AG09309 (cell line): ENCODE measurements at regions not wholly inside any gene's neighbourhood (a gene's known extent, or its start where the extent isn't known, plus 50 kb on each side); places are given as distances from the start of the nearest gene placed in this dataset.
"Not testable (repeated sequence)": the region's sequence is repeated elsewhere in the genome, so short reads cannot be mapped to it uniquely, and the experiment has no call there.

Experiments used
- DNase-seq: peaks from one replicate; pipeline ENCODE4 v3.0.0-alpha.2; 2010; ENCODE audit warnings: low read depth
- H3K4me3 ChIP-seq: 2 replicates; pipeline ENCODE4 v1.5.1; 2011; ENCODE audit warnings: mild to moderate bottlenecking, low read depth, low read length, moderate library complexity; ENCODE audit not compliant: control insufficient read depth
- TF ChIP-seq, protein P1 (sequence below): IDR thresholded peaks from 2 replicates; pipeline ENCODE4 v1.5.1; 2011; ENCODE audit warnings: mild to moderate bottlenecking, low read depth, low read length, inconsistent platforms; ENCODE audit not compliant: insufficient read depth, control insufficient read depth; ENCODE audit errors: missing control alignments

DNA sequence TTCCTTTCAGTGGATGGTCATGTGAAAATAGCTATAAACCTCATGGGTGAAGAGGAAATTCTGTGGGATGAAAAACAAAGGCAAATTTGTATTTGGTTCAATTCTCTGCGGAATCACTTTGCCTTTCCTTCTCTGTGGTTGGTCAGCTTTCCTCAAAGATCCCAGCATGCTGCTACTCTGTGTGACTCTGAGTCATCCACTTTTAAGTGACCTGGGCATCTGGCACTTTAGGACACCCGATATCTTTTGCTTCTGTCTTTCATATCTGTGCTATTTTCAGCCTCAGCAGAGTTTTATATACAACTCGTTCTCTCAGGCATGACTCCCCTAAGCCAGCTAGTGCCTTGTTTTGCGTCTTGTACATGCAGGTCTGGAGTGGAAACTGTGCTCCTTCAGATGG lies 217.0 kb upstream of the PIEZO2 start:
- peak; percentile 3 for DNase-seq
- no peak overlapping the region for H3K4me3 ChIP-seq
- TF ChIP-seq, protein P1, sequence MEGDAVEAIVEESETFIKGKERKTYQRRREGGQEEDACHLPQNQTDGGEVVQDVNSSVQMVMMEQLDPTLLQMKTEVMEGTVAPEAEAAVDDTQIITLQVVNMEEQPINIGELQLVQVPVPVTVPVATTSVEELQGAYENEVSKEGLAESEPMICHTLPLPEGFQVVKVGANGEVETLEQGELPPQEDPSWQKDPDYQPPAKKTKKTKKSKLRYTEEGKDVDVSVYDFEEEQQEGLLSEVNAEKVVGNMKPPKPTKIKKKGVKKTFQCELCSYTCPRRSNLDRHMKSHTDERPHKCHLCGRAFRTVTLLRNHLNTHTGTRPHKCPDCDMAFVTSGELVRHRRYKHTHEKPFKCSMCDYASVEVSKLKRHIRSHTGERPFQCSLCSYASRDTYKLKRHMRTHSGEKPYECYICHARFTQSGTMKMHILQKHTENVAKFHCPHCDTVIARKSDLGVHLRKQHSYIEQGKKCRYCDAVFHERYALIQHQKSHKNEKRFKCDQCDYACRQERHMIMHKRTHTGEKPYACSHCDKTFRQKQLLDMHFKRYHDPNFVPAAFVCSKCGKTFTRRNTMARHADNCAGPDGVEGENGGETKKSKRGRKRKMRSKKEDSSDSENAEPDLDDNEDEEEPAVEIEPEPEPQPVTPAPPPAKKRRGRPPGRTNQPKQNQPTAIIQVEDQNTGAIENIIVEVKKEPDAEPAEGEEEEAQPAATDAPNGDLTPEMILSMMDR = no peak

DNA sequence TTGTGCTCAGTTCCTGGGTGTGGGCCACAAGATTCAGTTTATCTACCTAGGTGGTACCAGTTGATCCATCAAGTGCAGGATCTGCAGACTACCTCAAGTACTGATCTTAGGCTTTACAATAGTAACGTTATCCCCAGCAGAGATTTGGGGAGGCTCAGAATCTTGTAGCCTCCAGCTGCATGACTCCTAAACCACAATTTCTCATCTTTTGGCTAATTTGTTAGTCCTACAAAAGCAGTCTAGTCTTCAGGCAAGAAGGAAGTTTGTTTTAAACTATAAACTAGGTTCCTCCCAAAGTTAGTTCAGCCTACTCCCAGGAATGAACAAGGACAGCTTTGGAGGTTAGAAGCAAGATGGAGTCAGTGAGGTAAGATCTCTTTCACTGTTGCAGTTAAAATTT lies 213.5 kb upstream of the PIEZO2 start:
- TF ChIP-seq, protein P1 = no peak
- no peak for DNase-seq
- no peak overlapping the region for H3K4me3 ChIP-seq

GRCh38 chr18:11361862-11362261 lies 212.5 kb upstream of the PIEZO2 start:
- not testable (repeated sequence) for H3K4me3 ChIP-seq, DNase-seq

DNA sequence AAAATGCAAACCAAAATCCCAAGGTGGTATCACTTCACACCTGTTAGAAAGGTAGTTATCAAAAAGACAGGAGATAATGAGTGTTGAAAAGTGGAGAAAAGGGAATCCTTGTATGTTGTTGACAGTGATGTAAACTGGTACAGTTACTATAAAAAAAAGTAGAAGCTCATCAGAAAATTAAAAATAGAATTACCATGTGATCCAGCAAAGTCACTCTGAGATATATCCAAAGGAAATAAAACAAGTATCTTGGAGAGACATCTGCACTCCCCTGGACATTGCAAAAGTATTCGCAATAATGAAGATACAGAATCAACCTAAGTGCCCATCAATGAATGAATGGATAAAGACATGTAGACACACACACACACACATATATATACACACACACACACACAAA lies 208.3 kb upstream of the PIEZO2 start:
- TF ChIP-seq, protein P1 = no peak
- H3K4me3 ChIP-seq = no peak overlapping the region
- DNase-seq = no peak

- not testable (repeated sequence) for DNase-seq, H3K4me3 ChIP-seq
These were observed 195.2 kb upstream of the PIEZO2 start for GRCh38 chr18:11344576-11344975.

GRCh38 chr18:11343096-11343495 lies 193.7 kb upstream of the PIEZO2 start:
- DNase-seq = no peak
- H3K4me3 ChIP-seq = no peak overlapping the region
- TF ChIP-seq, protein P1 = no peak

DNA sequence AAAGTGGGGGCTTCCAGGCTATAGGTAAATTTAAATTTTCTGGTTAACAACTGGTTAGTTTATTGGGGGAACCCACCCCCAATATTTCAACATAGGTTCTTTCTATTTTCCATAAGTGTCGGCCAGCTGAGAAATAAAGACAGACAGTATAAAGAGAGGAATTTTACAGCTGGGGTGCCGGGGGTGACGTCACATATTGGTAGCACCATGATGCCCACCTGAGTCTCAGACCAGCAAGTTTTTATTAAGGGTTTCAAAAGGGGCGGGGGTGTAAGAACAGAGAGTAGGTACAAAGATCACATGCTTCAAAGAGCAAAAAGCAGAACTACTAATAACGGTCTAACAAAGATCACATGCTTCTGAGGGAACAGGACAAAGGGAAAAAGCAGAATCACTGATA lies 192.7 kb upstream of the PIEZO2 start:
- not testable (repeated sequence) for DNase-seq

GRCh38 chr18:11339188-11339775 lies 189.9 kb upstream of the PIEZO2 start:
- no peak overlapping the region for H3K4me3 ChIP-seq
- TF ChIP-seq, protein P1 = no peak
- DNase-seq = no peak

More for the DNA sequence above, 192.7 kb upstream of the PIEZO2 start:
- H3K4me3 ChIP-seq = not testable (repeated sequence)
